ENCODE measurements at regions not wholly inside any gene's neighbourhood (a gene's known extent, or its start where the extent isn't known, plus 50 kb on each side); places are given as distances from the start of the nearest gene placed in this dataset.

DNA sequence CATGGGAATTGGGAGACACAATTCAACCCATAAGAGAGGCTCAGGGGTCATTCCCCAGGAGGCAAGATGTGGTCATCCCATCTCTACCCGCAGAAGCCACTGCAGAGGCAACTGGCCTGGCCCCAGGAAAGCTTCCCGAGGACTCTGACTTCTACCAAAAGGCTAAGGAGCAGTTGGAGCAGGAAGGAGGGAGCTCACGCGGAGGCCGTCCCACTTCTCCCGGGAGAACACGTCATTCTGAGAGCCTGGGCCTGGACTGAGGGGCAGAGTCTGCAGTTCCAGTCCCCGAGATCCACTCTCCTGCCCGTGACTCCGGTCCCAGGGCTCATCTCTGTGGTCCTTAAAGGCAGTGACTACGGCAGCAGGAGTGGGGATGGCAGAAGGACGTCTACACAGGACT, 69.0 kb upstream of the TAF1B start:
- no peak for DNase-seq

DNA sequence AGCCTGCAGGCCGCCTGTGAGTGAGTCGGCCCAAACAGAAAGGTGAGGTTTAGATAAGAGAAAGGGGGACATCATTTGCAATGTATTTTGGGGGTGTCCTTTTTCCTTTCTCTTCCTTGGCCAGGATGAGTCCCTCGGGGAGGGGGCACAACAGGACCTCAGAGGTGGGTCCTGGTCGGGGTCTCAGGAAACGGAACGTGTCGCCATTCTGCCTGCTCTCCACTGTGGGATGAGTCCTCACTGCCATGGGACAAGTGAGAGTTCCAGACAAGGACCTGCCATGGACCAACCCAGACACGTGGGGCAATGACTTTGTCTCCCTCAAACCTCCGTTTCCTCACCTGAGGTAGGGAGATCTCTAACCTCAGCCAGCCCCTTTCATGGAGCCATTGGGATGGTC, 67.9 kb upstream of the TAF1B start:
- no peak for DNase-seq

DNA sequence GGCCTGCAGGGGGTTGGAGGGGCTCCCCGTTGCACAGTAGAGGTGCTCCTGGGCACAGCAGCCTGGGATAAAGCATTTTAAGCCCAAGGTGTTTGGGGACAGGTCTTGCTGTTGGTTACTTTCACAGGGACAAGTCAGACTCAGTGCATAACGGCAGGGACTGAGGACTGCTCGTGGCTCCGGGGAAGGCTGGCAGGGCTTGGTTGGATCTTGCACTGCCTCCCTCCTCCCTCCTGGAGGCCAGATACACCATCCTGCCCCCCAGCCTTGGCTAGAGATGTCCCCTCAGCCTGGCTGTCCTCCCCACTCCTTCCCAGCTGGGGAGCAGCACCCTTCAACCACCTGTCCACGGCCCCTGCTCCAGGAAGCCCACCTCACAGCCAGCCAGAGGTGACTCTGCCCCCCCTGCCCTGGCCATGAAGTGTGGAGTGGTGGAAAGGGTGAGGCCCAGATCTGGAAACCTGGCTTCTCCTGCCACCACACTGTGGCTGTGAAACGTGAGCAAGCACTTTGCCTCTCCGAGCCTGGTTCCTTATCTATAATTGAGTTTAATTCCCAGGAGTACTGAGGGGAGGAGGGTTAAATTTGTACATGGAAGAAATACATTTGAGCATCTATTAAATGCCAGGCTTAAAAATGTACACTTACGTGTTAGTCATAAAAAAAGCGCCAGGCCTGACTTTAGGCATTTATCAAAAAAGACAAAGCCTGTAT, 67.1 kb upstream of the TAF1B start:
- no peak for DNase-seq

DNA sequence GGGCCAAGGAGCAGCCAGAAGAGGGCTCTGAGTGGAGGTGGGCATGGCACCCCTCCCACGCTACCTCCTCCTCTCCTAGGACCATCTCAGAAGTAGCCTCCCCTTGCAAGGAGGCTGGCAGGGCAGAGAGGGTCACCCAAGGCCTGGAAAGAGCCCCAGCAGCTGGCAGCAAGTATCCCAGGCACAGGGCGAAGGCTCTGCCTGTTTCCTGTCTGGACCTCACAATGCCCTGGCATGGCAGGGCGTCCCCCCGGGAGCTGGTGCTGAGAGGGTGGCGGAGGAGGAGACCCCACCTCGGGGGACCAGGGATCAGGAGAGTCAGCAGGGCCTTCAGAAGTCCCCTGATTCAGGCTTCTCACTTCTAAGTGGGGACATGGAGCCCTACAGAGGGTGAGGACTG, 66.2 kb upstream of the TAF1B start:
- DNase-seq: no peak

DNA sequence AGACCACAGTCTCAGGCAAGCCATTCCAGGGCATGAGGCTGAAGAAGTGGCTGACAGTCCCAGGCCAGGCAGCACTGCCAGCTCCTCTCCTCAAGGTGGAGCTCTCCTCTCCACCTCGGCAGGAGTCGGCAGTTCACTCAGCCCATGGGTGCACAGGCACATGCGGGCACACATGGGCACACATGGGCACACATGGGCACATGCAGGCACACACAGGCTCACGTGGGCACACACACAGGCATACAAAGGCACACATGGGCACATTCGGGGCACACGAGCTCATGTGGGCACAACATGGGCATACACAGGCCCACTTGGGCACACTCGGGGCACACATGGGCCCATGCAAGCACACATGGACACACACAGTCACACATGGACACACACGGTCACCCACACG, 65.3 kb upstream of the TAF1B start:
- peak; percentile 56 for DNase-seq

DNA sequence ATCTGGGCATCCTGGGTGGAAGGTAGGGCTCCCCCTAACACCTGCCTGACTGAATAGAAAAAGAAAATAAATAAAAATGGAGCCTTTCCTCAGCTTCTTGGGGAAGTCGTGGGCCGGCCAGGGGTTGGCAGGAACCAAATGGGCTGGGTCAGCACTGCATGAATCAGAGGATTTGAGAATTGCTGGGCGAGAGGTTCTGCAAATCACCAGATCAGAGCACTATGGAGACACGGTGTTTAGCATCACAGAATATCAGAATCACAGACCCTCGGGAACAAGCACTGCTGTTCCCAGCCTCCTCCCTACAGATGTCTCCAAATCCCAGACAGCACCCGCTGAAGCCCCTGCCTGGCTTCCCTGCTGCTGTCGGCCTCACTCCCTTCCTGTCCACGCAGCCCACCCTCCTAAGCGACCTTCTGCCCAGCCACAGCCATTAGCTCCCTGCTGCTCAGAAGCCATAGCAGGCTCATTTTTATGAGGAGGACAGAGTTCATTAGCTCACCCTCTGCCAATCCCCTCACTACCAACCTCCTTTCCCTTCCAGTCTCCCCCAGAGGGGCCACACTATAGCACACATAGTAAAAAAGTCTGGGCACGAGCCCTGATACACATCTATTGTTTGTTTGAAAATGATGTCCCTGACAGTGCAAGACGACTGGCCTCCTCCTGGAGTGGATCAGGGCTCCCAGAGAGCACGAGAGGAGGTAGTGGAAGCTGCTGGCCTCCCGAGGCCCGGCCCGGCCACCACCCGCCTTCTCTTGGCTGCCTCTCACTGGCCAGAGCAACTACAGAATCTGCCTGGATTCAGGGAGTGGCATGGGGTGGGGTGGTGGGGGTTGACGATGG, 64.6 kb upstream of the TAF1B start:
- DNase-seq: no peak

DNA sequence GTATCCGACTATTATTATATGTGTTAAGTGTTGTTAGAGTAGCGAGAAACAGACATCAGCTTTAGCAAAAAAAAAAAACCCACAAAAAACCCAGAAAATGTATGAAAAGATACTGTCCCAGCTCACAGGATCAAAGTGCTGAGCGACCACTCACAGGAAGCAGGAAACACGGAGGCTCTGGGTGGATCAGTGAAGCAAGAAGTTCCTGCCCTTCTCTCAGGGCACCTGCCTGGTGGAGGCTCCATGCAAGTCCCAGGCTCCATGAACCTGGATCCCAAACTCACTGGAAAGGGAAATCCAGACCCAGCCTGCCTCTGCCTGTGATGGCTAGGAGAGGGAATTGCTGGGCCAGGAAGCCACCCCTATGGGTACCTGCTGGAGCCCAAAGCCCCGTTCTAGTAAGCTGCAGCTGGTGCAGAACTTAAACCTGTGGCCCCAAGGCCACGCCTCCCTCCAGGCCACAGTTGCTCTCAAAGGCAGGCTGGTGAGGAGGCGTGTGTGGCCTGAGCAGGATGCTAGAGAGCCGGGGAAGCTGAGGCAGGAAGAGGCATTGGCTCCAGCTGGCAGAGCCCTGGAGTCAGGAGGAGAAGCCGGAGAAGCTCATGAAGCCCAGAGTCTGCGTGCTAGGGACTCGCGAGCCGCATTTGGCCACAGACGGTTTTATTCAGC, 63.5 kb upstream of the TAF1B start:
- no peak for DNase-seq

DNA sequence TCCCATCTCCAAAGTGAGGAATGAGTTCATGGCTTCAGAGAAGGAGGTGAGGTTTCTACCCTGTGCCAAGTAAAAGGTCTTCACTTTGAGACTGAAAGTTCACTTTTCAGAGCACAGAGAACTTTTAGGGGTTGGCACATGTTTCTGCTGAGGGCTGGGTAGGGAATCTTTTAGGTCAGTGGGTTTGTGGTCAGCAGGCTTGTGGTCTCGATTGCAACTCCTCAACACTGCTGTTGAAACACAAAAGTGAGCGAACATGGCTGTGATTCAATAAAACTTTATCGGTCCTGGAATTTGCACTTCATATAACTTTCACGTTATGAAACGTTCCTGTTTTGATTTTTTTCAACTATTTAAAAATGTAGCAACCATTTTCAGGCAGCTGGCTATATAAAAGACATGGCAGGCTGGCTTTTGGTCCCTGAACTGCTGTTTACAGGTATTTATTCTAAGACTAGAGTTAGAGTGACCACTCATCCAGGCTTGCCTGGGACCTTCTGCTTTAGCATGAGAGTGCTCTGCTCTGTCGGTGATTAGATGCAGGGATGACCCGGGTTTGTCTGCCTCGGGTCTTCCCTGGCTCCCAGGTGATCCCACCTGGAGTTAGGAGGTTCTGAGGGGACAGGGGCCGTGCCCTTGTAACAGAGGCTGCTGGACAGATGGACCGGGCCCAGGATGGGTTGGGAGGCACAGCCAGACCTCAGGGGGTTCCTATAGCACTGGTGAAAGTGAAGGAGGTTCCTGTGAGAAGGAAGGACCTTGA, 62.7 kb upstream of the TAF1B start:
- DNase-seq: peak; percentile 53

DNA sequence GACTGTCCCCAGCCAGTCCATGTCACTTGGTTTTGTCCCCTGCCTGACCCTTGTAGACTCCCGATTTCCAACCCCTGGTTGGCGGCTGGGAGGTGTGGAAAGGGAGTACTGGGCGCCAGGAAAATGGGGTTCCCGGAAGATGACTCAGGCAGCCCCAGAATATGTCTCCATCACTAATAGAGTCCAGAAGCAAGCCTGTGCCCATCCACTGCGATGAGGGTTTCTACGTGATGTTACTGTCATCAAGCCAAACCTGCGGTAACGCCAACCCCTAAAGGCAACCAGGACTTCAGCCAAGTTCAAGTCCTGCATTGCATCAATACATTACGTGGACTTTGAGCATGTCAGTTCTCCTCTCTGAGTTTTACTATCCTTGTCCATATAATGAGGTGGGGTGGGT, 62.0 kb upstream of the TAF1B start:
- no peak for DNase-seq

DNA sequence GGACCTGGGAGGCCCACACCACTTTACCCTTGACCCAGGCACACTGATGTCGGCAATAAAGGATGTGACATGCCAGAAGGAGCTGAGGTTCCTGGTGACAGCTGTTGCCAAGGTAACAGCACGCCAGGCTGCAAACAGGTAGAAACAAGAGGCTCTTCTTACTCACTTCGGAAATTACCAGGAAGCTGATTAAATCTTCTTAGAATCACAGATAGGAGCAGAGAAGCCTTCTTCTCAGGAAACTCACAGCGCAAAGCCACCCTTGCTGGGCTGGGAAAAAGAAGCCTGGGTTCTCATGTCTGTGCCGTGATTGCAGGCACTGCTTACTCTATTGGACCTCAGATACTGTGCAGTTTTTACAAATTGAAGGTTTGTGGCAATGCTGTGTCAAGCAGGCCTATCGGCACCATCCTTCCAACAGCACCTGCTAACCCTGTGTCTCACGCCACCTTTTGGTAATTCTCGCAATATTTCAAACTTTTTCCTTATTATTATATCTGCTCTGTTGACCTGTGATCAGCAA, 61.0 kb upstream of the TAF1B start:
- no peak for DNase-seq

DNA sequence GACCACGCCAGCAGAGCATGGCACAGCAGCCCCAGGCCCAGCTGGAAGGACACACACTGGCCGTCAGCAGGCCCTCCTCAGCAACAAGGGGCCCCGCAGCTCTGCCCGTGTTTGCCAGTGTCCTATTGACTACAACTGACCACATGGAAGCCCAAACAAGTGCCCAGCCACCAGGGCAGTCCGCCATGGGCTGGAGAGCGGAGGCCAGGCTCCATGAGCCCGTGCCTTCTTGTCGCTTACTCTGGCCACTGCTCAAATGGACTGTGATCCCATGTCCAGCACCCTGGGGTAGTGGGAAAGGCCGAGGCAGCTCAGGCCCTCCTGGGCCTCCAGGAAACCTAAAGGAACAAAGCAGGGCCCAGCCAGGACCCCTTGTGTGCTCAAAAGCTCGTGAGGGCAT, 53.9 kb upstream of the TAF1B start:
- no peak for DNase-seq

DNA sequence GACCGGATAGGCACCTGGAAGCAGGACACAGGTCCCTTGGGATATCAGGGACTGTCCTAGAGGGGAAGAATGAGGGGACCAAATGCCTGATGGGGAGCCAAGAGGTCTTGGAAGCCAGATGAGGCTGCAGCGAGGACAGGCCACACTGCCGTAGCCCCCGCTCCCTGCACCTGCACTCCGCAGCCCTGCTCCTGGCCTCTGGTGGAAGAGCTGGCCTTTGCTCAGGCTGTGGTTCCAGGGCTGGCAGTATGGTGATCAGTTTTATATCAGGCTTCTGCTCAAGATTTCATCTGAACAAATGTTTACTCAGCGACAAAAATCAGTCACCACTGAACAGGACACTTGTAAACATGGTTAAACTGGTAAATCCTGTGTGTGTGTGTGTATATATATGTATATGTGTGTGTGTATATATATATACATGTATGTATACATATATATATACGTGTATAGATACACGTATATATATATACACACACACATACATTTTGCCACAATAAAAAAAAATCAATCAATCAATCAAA, 52.5 kb upstream of the TAF1B start:
- DNase-seq: no peak

DNA sequence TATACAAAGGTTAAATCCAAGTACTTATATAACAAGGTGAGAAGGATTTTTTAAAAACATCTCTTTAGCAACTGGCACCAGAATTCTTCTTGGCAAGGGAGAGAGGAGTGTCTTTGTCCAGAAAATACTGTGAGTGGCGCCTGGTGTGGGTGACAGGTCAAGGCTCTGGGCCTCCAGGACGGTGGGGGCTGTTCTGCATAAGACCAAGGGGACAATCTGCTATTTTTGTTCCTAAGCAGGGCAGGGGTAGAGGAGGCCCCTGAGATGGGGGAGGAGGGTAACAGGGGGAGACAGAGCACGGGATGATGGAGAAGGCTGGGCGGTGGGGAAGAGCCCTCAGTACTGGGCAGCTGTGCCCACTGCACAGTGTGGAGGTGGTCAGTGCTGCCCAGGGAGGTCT, 51.6 kb upstream of the TAF1B start:
- no peak for DNase-seq

DNA sequence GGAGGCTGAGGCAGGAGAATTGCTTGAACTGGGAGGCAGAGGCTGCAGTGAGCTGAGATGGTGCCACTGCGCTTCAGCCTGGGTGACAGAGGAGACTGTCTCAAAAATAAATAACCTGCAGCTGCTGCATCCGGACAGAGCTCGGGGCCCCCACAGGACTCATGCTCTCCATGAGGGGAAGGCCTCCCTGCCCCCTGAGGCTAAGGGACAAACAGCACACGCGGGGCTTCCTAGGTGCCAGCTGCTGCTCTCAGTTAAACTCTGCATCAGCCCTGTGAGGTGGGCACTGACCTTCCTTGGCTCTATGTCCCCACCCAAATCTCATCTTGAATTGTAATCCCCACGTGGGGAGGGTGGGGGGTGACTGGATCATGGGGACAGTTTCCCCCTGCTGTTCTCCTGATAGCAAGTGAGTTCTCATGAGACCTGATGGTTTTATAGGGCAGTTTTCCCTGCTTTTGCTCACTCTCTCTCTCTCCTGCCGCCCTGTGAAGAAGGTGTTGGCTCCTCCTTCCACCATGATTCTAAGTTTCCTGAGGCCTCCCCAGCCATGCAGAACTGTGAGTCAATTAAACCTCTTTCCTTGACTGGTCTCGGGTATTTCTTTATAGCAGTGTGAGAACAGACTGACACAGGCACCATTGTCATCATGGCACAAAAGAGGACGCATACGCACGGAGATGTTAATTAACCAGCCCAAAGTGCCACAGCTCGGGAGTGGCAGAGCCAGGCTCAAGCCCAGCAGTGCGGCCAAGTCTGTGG, 49.9 kb upstream of the TAF1B start:
- no peak for DNase-seq

Data from hematopoietic multipotent progenitor cell treated with erythropoietin and hydrocortisone succinate and interleukin-3 and kit ligand, for 4 days (in vitro differentiated cells).